Right ventricle myocardium superior (tissue), 1 donor: ENCODE measurements at regions not wholly inside any gene's neighbourhood (a gene's known extent, or its start where the extent isn't known, plus 50 kb on each side); places are given as distances from the start of the nearest gene placed in this dataset.

ENCODE experiments used
- ATAC-seq: fragments of 200-7000 bp; cut with Tn5 transposase; one replicate; pipeline ENCODE4 v1.9.1; 2020; ENCODE audit warnings: mild to moderate bottlenecking; ENCODE audit not compliant: poor library complexity
- DNase-seq: peaks from one replicate; pipeline ENCODE4 v3.0.0-alpha.2; 2020
- intact Hi-C: fragments of 100-400 bp; cut with DNase I; formaldehyde crosslinking; loops from one replicate; pipeline ENCODE4 v1.11.2; 2022
- donor health status: DM: no; HTN: yes; CAD: no; lungs with severe emphysema.

DNA sequence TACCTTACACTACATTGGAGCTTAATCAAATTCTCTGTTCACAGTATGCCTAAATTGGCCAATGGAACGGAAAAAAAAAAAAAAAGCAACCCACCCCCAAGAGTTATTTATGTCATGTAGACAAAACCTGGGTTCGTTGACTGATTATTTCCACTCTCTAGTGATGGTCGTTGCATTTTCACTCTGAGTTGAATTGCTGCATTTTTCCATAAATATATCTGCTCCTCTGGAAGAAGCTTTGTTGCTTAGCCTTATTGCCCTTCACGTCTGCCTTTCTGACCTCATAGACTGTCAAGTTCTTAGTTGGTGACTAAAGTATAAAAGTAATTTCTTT is 90.2 kb upstream of the RUNX1 start:
- DNase-seq = no peak
- no peak for ATAC-seq
- intact Hi-C loops = no loop called here

- intact Hi-C loops = no loop called here
- no peak for ATAC-seq
Observed at GRCh38 chr21:35138665-35139381, 89.7 kb upstream of the RUNX1 start.

DNA sequence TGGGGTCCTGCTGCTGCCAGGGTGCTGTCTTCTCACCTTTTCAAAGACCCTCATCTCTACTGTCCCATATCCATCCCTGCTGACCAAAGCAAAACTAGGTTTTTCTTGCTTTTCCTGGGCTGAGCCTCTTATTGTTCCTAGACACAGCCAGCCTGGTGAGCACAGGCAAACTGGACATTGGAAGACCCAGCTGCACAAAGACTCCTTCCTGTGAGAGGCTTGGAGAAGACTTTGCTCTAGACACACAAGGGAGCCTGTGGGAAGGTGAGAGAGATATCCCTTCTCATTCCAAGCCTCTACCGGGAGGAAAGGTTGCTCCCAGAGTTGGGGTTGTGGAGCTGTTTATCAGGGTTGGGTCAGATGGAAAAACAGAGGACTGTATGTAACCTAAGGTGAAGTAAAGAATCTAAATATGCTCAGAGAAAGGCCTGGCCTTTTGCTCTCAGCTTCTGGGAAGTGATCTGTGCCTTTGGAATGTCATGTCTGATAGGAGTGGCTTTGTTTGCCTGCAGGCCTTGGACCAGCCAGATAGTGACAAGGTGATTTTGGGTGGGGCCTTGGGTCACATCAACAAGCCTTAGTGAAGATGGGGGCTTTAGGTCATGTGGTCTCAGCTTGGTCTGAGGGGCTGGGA is 87.6 kb upstream of the RUNX1 start:
- no peak for DNase-seq
- intact Hi-C loops = no loop called here
- no peak for ATAC-seq

More at GRCh38 chr21:35138665-35139381, 89.7 kb upstream of the RUNX1 start:
- DNase-seq = no peak

GRCh38 chr21:35136106-35136505 is 87.0 kb upstream of the RUNX1 start:
- no peak for DNase-seq
- intact Hi-C loops = no loop called here
- no peak for ATAC-seq

DNA sequence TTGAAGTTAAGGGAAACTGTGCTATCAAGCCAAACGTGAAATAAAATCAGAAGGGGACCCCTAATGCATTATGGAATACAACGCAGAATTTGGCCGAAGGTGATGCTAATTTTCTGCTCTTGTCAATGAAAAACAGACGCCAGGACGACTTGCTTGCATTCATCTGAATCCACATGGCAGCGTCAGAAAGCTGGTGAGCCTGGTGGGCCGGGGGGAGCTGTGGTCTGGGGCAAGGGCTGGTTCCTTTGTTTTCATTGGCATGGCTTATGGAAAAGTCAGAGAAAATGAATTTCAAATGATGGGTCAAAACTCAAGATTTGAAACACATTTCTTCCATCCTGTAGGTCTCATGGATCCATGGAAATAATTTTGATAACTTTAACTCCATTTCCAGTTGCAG is 86.4 kb upstream of the RUNX1 start:
- intact Hi-C loops = no loop called here
- DNase-seq = no peak
- ATAC-seq = no peak

GRCh38 chr21:35134309-35134708 is 85.2 kb upstream of the RUNX1 start:
- ATAC-seq = no peak
- intact Hi-C loops = no loop called here
- DNase-seq = no peak

- intact Hi-C loops = no loop called here
- ATAC-seq (no peak), DNase-seq (no peak)
Observed at GRCh38 chr21:35128536-35128935, 79.4 kb upstream of the RUNX1 start.

DNA sequence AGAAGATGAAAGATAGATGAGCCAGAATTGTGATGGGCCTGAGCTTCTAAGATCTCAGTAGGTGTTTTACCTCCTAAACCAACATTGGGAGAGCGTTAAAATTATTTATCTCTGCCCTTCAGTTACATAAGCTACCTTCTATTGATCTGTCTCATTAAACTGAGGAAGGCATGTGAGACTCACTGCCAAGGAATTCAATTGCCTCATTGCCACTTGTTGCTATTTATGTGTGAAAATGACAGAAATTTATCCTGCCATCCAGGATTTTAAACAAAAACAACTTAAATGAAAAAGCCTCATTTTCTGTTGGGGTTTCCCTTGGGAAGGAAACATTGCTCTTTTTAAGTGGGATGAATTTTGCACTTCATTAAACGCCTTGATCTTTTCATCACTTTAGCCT is 78.7 kb upstream of the RUNX1 start:
- ATAC-seq (no peak), DNase-seq (no peak)
- intact Hi-C loops = no loop called here

- intact Hi-C loops = no loop called here
- ATAC-seq (no peak), DNase-seq (no peak)
Observed at GRCh38 chr21:35127026-35127425, 77.9 kb upstream of the RUNX1 start.

DNA sequence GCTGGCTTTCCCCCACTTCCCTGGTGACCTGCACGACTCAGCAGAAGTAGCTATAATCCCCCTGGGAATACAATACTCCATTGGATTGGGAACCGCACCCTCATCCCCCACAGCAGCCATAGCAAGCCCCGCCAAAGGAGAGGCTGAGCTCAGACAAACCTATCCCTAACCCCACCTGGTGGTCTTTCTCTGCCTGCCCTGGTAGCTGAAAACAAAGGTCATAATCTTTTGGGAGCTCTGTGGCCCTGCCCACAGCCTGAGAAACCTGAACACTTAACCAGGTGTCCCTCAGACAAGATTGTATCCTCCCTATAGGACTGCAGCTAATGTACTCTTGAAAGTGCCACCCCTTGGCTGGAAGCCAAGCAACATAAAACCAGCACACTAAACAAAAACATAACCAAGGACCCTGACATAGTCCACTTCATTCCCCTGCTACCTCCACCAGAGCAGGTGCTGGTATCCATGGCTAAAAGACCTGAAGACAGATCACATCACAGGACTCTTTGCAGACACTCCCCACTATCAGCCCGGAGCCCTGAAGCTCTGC is 71.6 kb upstream of the RUNX1 start:
- no peak for ATAC-seq
- intact Hi-C loops = no loop called here
- no peak for DNase-seq

GRCh38 chr21:35119501-35120047 is 70.5 kb upstream of the RUNX1 start:
- intact Hi-C loops = no loop called here

GRCh38 chr21:35116777-35117176 is 67.7 kb upstream of the RUNX1 start:
- DNase-seq (no peak), ATAC-seq (no peak)
- intact Hi-C loops = no loop called here

More at GRCh38 chr21:35119501-35120047, 70.5 kb upstream of the RUNX1 start:
- no peak for ATAC-seq
- DNase-seq = no peak

- intact Hi-C loops = no loop called here
- no peak for DNase-seq
- ATAC-seq = no peak
Observed at GRCh38 chr21:35113064-35113463, 64.0 kb upstream of the RUNX1 start.

- intact Hi-C loops = no loop called here
- no peak for ATAC-seq
- DNase-seq = no peak
Observed at GRCh38 chr21:35111321-35111930, 62.3 kb upstream of the RUNX1 start.

DNA sequence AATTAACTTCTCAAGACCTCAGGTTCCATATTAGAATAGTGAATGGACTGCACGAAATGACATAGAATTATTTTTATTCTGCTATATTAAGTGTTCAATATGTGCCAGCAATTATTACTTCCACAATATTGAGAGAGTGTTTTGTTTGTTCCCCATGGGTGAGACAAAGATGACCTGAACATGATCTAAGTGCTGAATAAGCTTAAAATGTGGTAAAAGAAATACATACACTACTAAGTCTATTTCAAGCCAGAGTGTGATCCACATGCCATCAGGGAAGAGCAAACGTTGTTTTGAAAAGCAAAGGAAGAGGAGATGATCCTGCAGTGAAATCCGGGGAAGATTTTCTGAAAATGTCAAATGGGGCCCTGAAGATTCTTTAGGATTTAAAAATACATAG is 59.8 kb upstream of the RUNX1 start:
- DNase-seq = no peak
- ATAC-seq = no peak
- intact Hi-C loops = no loop called here

GRCh38 chr21:35107520-35107919 is 58.4 kb upstream of the RUNX1 start:
- ATAC-seq (no peak), DNase-seq (no peak)
- intact Hi-C loops = no loop called here

GRCh38 chr21:35106246-35106835 is 57.2 kb upstream of the RUNX1 start:
- intact Hi-C loops = no loop called here
- DNase-seq (no peak), ATAC-seq (peak; percentile 77)

- intact Hi-C loops = no loop called here
- ATAC-seq (peak; percentile 76), DNase-seq (peak; percentile 58)
Observed at GRCh38 chr21:35102488-35103371, 53.6 kb upstream of the RUNX1 start.
